ENCODE measurements at regions not wholly inside any gene's neighbourhood (a gene's known extent, or its start where the extent isn't known, plus 50 kb on each side); places are given as distances from the start of the nearest gene placed in this dataset.

DNA sequence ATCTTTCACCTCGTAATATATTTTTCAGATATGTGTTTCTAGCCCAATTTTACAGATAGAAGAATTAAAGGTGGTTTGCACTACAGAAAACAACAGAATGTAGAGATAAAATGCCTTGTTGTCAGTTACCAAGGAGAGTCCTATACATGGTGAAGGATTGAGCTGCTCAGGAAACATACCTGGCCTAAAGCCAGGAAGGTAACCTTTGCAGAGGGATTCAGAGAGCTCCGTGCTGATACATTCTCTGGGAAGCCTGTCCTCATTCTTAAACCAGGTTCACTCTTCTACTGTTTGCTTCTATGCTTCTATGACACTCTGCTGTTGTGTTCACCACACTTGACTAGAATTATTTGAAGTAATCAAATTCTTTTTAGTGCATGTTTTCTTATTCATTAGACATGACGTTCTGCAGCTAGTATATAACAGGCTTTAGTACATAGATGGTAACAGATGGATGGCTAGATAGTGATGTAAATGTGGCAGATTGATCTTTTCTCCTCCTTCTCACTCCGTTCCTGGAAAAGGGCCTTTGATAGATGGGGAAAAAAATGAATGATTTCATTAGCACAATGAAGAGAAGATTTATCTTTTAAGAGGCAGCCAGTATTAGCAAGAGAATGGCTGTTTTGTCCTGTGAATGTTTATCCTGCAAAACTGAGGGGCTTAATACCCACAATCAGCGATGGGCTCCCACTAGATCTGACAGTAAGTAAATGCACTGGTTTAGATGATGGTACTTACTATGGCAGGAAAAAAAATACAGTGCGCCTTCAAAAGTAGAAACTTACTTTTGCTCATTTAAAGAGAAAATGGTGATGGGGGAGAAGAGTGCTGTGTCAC lies 589.6 kb upstream of the FAM98A start:
- Mint-ChIP-seq H3K27ac (no peak overlapping the region), H3K27me3 (no peaks in the 10 kb centered on the region), H3K36me3 (no peaks in the 10 kb centered on the region), H3K4me1 (no peaks in the 10 kb centered on the region), H3K9me3 (peaks cover 0 to 7% (median 2%) of the 10 kb centered on the region in 8 donors), H3K4me3 (no peak overlapping the region)
- no peaks in the 10 kb centered on the region for H3K27me3 ChIP-seq (ENCODE audit: insufficient read depth, low read length)
- no peaks in the 10 kb centered on the region for H3K9me3 ChIP-seq (ENCODE audit: control insufficient read depth in 1 of 2, low read length in 2 of 2)
- POLR2A ChIA-PET (ENCODE audit: partially characterized antibody) = no interaction called here
- H3K4me3 ChIP-seq (ENCODE audit: low read length in 2 of 2) = no peak overlapping the region
- H3K36me3 ChIP-seq (ENCODE audit: insufficient read depth, low read length) = no peaks in the 10 kb centered on the region
- no peaks in the 10 kb centered on the region for H3K4me1 ChIP-seq (ENCODE audit: insufficient read depth, low read length)
- DNase-seq = no peak
- CTCF ChIA-PET (ENCODE audit: partially characterized antibody) = no interaction called here
- intact Hi-C loops (cut with micrococcal nuclease) = no loop called here
- H3K27ac ChIP-seq (ENCODE audit: low read depth, low read length) = no peak overlapping the region

DNA sequence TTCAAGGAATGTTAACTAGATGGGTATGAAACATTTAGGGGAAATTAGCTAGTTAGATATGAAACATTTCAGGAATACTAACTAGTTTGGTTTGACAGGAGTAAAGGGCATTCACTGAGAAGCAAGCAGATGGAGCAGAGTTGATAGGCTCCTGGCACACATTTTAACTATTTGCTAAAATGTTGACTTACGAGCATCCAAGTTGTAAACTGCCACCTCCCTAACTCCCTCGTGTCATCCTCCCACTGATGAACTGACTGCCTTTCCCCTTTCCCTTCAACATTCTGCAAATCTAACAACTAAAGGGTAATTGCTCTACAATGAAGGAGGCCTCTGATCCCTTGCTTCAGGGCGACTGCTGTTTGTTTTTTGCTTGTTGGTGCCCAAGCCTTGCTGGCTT lies 580.4 kb upstream of the FAM98A start:
- H3K27me3 ChIP-seq (ENCODE audit: insufficient read depth, low read length) = no peaks in the 10 kb centered on the region
- Mint-ChIP-seq H3K27me3 (no peaks in the 10 kb centered on the region), H3K36me3 (no peaks in the 10 kb centered on the region), H3K4me1 (no peaks in the 10 kb centered on the region), H3K4me3 (no peak overlapping the region), H3K9me3 (peaks cover 0 to 9% (median 0%) of the 10 kb centered on the region in 8 donors), H3K27ac (no peak overlapping the region)
- H3K27ac ChIP-seq (ENCODE audit: low read depth, low read length) = no peak overlapping the region
- H3K4me3 ChIP-seq (ENCODE audit: low read length in 2 of 2) = no peak overlapping the region
- POLR2A ChIA-PET (ENCODE audit: partially characterized antibody) = no interaction called here
- intact Hi-C loops (cut with micrococcal nuclease) = no loop called here
- H3K36me3 ChIP-seq (ENCODE audit: insufficient read depth, low read length) = no peaks in the 10 kb centered on the region
- no peaks in the 10 kb centered on the region for H3K9me3 ChIP-seq (ENCODE audit: control insufficient read depth in 1 of 2, low read length in 2 of 2)
- H3K4me1 ChIP-seq (ENCODE audit: insufficient read depth, low read length) = no peaks in the 10 kb centered on the region
- DNase-seq = no peak
- CTCF ChIA-PET (ENCODE audit: partially characterized antibody) = no interaction called here

DNA sequence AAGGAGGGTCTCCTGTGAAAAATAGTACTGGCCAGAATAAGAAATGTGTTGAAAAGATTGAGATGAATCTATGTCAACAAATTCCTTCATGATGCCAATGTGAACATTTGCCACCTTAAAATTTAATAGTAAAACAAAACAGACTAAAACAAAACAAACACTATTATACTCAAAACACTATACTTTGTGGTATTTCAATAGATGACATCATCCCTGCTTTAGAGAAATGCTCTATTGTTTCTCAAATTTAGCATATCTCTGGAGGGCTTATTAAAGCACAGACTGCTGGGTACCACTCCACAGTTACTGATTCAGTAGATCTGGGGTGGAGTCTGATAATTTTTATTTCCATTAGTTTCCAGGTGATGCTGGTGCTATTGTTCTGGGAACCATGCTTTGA lies 579.4 kb upstream of the FAM98A start:
- no peaks in the 10 kb centered on the region for H3K27me3 ChIP-seq (ENCODE audit: insufficient read depth, low read length)
- Mint-ChIP-seq H3K4me3 (no peak overlapping the region), H3K27me3 (no peaks in the 10 kb centered on the region), H3K27ac (no peak overlapping the region), H3K9me3 (peaks cover 0 to 8% (median 0%) of the 10 kb centered on the region in 8 donors), H3K36me3 (no peaks in the 10 kb centered on the region), H3K4me1 (no peaks in the 10 kb centered on the region)
- ChIA-PET POLR2A (ENCODE audit: partially characterized antibody) (no interaction called here), CTCF (ENCODE audit: partially characterized antibody) (no interaction called here)
- no peaks in the 10 kb centered on the region for H3K4me1 ChIP-seq (ENCODE audit: insufficient read depth, low read length)
- no peak for DNase-seq
- no peaks in the 10 kb centered on the region for H3K36me3 ChIP-seq (ENCODE audit: insufficient read depth, low read length)
- intact Hi-C loops (cut with micrococcal nuclease) = no loop called here
- no peak overlapping the region for H3K4me3 ChIP-seq (ENCODE audit: low read length in 2 of 2)
- H3K27ac ChIP-seq (ENCODE audit: low read depth, low read length) = no peak overlapping the region
- no peaks in the 10 kb centered on the region for H3K9me3 ChIP-seq (ENCODE audit: control insufficient read depth in 1 of 2, low read length in 2 of 2)

DNA sequence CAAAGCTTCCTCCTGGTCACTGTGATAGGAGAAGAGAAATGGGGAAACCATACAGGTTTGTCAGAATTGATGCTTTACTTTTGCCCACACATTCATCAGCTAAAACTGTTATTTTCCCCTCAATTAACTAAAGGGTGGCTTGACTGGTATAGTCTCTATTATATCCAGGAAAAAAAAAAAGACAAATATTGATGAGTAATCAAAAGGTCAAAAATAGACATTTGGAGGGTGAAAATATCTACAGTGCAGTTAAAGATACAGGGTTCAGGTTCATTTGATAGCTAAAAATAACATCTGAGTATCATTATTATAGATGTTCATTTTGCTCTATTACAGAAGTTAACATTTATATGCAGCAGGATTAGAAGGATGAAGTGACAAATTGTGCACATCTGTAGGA lies 577.6 kb upstream of the FAM98A start:
- no peaks in the 10 kb centered on the region for H3K27me3 Mint-ChIP-seq
- H3K36me3 Mint-ChIP-seq = no peaks in the 10 kb centered on the region
- Histone ChIP-seq H3K4me1 (ENCODE audit: insufficient read depth, low read length) (no peaks in the 10 kb centered on the region), H3K27me3 (ENCODE audit: insufficient read depth, low read length) (no peaks in the 10 kb centered on the region), H3K36me3 (ENCODE audit: insufficient read depth, low read length) (no peaks in the 10 kb centered on the region), H3K9me3 (ENCODE audit: control insufficient read depth in 1 of 2, low read length in 2 of 2) (no peaks in the 10 kb centered on the region), H3K4me3 (ENCODE audit: low read length in 2 of 2) (no peak overlapping the region), H3K27ac (ENCODE audit: low read depth, low read length) (no peak overlapping the region)
- no peak overlapping the region for H3K27ac Mint-ChIP-seq
- POLR2A ChIA-PET (ENCODE audit: partially characterized antibody) = no interaction called here
- H3K4me1 Mint-ChIP-seq = no peaks in the 10 kb centered on the region
- no peak overlapping the region for H3K4me3 Mint-ChIP-seq
- no peak for DNase-seq
- CTCF ChIA-PET (ENCODE audit: partially characterized antibody) = no interaction called here
- H3K9me3 Mint-ChIP-seq = peaks cover 0 to 9% (median under 1%) of the 10 kb centered on the region in 8 donors
- intact Hi-C loops (cut with micrococcal nuclease) = no loop called here

DNA sequence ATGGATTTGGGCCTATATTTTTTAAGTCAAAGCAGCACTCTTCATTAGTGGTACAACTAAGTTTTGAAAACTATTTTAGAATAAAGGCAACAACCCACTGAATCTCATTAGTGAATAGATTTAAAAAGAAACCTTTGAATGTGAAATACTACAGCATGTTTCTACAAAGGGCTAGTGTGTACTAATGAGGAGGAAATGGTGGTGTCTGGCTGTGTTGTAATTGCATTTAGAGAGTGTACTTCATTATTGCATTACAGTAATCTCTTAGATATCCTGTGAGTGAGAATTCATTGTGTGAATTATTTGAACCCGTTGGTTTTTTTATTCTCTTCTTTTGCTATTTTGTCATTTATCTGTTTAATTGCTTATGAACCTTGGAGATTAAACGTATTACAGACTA lies 575.4 kb upstream of the FAM98A start:
- H3K9me3 Mint-ChIP-seq = peaks cover 0 to 9% (median 4%) of the 10 kb centered on the region in 8 donors

DNA sequence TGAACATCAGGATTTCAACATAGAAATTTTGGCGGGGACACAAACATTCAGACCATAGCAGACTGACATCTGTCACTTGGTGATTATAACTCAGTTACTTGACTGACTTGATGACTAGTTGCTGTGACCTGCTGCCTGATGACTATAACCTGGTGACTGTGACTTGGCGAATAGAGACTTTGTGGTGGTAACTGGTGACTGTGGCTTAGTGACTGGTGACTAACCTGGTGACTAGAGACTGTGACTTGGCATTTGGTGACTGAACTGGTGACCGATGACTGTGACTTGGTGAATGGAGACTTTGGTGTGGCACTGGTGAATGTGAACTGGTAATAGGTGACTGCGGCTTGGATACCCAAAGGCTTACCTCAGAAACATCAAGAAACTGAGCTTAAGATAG lies 563.1 kb upstream of the FAM98A start:
- DNase-seq = no peak
- Histone ChIP-seq H3K4me1 (ENCODE audit: insufficient read depth, low read length) (no peaks in the 10 kb centered on the region), H3K27ac (ENCODE audit: low read depth, low read length) (no peak overlapping the region), H3K36me3 (ENCODE audit: insufficient read depth, low read length) (no peaks in the 10 kb centered on the region), H3K27me3 (ENCODE audit: insufficient read depth, low read length) (no peaks in the 10 kb centered on the region), H3K9me3 (ENCODE audit: control insufficient read depth in 1 of 2, low read length in 2 of 2) (no peaks in the 10 kb centered on the region), H3K4me3 (ENCODE audit: low read length in 2 of 2) (no peak overlapping the region)
- Mint-ChIP-seq H3K4me1 (no peaks in the 10 kb centered on the region), H3K27ac (no peak overlapping the region), H3K36me3 (no peaks in the 10 kb centered on the region), H3K27me3 (no peaks in the 10 kb centered on the region), H3K9me3 (peaks cover 0 to 2% (median 0%) of the 10 kb centered on the region in 8 donors), H3K4me3 (no peak overlapping the region)
- CTCF ChIA-PET (ENCODE audit: partially characterized antibody) = no interaction called here
- POLR2A ChIA-PET (ENCODE audit: partially characterized antibody) = no interaction called here
- intact Hi-C loops (cut with micrococcal nuclease) = no loop called here

More for the DNA sequence above, 575.4 kb upstream of the FAM98A start:
- H3K27me3 Mint-ChIP-seq = no peaks in the 10 kb centered on the region
- no peaks in the 10 kb centered on the region for H3K4me1 Mint-ChIP-seq
- no peaks in the 10 kb centered on the region for H3K27me3 ChIP-seq (ENCODE audit: insufficient read depth, low read length)
- no peak overlapping the region for H3K27ac ChIP-seq (ENCODE audit: low read depth, low read length)
- no peaks in the 10 kb centered on the region for H3K36me3 ChIP-seq (ENCODE audit: insufficient read depth, low read length)
- intact Hi-C loops (cut with micrococcal nuclease) = no loop called here
- ChIA-PET POLR2A (ENCODE audit: partially characterized antibody) (no interaction called here), CTCF (ENCODE audit: partially characterized antibody) (no interaction called here)
- no peak for DNase-seq
- H3K4me1 ChIP-seq (ENCODE audit: insufficient read depth, low read length) = no peaks in the 10 kb centered on the region
- H3K9me3 ChIP-seq (ENCODE audit: control insufficient read depth in 1 of 2, low read length in 2 of 2) = no peaks in the 10 kb centered on the region
- H3K4me3 Mint-ChIP-seq = no peak overlapping the region
- H3K36me3 Mint-ChIP-seq = no peaks in the 10 kb centered on the region
- no peak overlapping the region for H3K4me3 ChIP-seq (ENCODE audit: low read length in 2 of 2)
- H3K27ac Mint-ChIP-seq = no peak overlapping the region

DNA sequence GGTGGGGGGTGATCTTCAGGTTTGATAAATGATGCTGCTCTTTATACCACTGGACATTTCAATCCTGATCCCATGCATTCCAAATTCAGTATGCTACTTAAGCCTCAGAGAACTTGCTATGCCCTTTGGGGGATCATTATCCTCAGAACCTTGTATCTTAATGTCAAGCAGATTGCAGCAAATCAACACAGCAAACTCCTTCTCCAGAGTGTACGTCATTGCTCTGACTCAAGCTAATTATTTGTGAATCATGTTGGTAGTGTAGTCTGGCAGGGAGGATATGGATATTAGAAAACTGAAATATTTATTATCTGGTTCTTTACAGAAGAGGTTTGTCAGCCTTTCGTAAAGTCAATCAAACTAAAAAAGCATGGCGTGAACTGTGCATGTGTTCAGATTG lies 562.5 kb upstream of the FAM98A start:
- Mint-ChIP-seq H3K4me3 (no peak overlapping the region), H3K4me1 (no peaks in the 10 kb centered on the region), H3K27ac (no peak overlapping the region), H3K27me3 (no peaks in the 10 kb centered on the region), H3K36me3 (no peaks in the 10 kb centered on the region), H3K9me3 (peaks cover 0 to 2% (median 0%) of the 10 kb centered on the region in 8 donors)
- Histone ChIP-seq H3K9me3 (ENCODE audit: control insufficient read depth in 1 of 2, low read length in 2 of 2) (no peaks in the 10 kb centered on the region), H3K4me1 (ENCODE audit: insufficient read depth, low read length) (no peaks in the 10 kb centered on the region), H3K4me3 (ENCODE audit: low read length in 2 of 2) (no peak overlapping the region), H3K27ac (ENCODE audit: low read depth, low read length) (no peak overlapping the region), H3K36me3 (ENCODE audit: insufficient read depth, low read length) (no peaks in the 10 kb centered on the region), H3K27me3 (ENCODE audit: insufficient read depth, low read length) (no peaks in the 10 kb centered on the region)
- DNase-seq = no peak
- ChIA-PET POLR2A (ENCODE audit: partially characterized antibody) (no interaction called here), CTCF (ENCODE audit: partially characterized antibody) (no interaction called here)
- intact Hi-C loops (cut with micrococcal nuclease) = no loop called here

DNA sequence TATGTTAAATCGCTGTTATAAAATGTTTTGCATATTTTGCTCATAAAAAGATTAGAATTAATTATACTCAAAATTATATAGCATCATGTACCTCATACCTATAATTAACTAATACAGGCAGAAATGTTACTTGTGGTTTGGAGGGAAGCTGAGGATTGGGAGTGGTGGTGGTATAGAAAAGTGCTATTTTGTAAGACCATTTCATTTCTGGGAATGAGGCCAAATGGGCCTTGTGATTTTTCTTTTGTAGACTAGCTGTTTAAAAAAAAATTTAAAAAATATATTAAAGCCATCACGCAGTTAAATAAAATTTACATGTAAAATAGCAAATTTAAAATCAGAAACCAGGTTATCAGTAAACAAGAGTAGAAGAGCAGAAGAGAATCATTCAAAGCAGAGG lies 560.8 kb upstream of the FAM98A start:
- H3K36me3 Mint-ChIP-seq = no peaks in the 10 kb centered on the region
- intact Hi-C loops (cut with micrococcal nuclease) = no loop called here
- POLR2A ChIA-PET (ENCODE audit: partially characterized antibody) = no interaction called here

More for the DNA sequence above, 560.8 kb upstream of the FAM98A start:
- Histone ChIP-seq H3K4me1 (ENCODE audit: insufficient read depth, low read length) (no peaks in the 10 kb centered on the region), H3K27ac (ENCODE audit: low read depth, low read length) (no peak overlapping the region), H3K27me3 (ENCODE audit: insufficient read depth, low read length) (no peaks in the 10 kb centered on the region), H3K4me3 (ENCODE audit: low read length in 2 of 2) (no peak overlapping the region), H3K36me3 (ENCODE audit: insufficient read depth, low read length) (no peaks in the 10 kb centered on the region), H3K9me3 (ENCODE audit: control insufficient read depth in 1 of 2, low read length in 2 of 2) (no peaks in the 10 kb centered on the region)
- no peak for DNase-seq
- Mint-ChIP-seq H3K4me3 (no peak overlapping the region), H3K4me1 (no peaks in the 10 kb centered on the region), H3K27ac (no peak overlapping the region), H3K9me3 (peaks cover 0 to 2% (median 0%) of the 10 kb centered on the region in 8 donors), H3K27me3 (no peaks in the 10 kb centered on the region)
- CTCF ChIA-PET (ENCODE audit: partially characterized antibody) = no interaction called here

Measured in CD4-positive, alpha-beta memory T cell (primary cell).